ENCODE measurements at regions not wholly inside any gene's neighbourhood (a gene's known extent, or its start where the extent isn't known, plus 50 kb on each side); places are given as distances from the start of the nearest gene placed in this dataset.

DNA sequence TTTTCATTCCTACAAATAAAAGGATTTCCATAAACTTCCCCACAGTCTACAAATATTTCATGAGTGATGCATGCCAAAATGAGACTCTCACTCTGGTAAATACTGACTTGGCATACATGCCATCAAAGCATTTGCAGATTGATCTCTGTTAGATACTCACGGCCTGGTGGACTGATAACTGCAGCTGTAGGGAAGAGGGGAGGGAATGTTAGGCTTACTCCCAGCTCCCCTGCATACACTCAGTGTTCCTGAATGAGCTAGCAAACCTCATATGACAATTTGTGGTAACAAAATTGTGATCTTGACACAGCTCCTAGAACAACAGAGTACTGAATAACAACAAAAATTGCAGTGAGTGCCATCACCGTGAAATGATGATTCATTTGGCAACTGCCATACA lies 435.3 kb downstream of the NR2F1-AS1 start:
- 100% methylated on average over 2 of the region's 2 CpGs for WGBS
- H3K4me2 ChIP-seq (ENCODE audit: low read length, poor library complexity, severe bottlenecking) = no peak overlapping the region
- H3K4me1 ChIP-seq (ENCODE audit: control insufficient read depth, insufficient read depth, low read depth, low read length) = peaks cover 3% of the 10 kb centered on the region
- H3K4ac ChIP-seq (ENCODE audit: low read depth in 1 of 2, low read length in 2 of 2) = no peak overlapping the region
- H3K23ac ChIP-seq (ENCODE audit: low read length in 2 of 2) = no peak overlapping the region
- no peak overlapping the region for H3K27ac ChIP-seq (ENCODE audit: low read length, poor library complexity, severe bottlenecking)
- H3K4me3 ChIP-seq (ENCODE audit: insufficient read depth in 1 of 2, low read depth in 1 of 2, low read length in 2 of 2) = no peak overlapping the region
- H2AK5ac ChIP-seq (ENCODE audit: low read length, severe bottlenecking) = no peak overlapping the region
- H2BK15ac ChIP-seq (ENCODE audit: low read depth, poor library complexity, severe bottlenecking) = no peak overlapping the region
- no peak for DNase-seq
- H4K91ac ChIP-seq (ENCODE audit: low read length) = no peak overlapping the region
- H3K18ac ChIP-seq (ENCODE audit: low read depth in 1 of 2, low read length in 2 of 2) = no peak overlapping the region
- H2AFZ ChIP-seq (ENCODE audit: low read depth, low read length) = no peak overlapping the region
- no peak overlapping the region for H3K9ac ChIP-seq (ENCODE audit: low read length)
- H2BK12ac ChIP-seq (ENCODE audit: low read length in 2 of 2) = no peak overlapping the region
- no peak overlapping the region for H3K14ac ChIP-seq (ENCODE audit: low read length in 2 of 2)
- no peaks in the 10 kb centered on the region for H3K27me3 ChIP-seq (ENCODE audit: control insufficient read depth in 1 of 2, insufficient read depth in 1 of 2, low read length in 2 of 2)
- no peak overlapping the region for H2BK5ac ChIP-seq (ENCODE audit: low read depth, low read length, poor library complexity, severe bottlenecking)
- H4K8ac ChIP-seq (ENCODE audit: low read length) = no peak overlapping the region
- H3K36me3 ChIP-seq (ENCODE audit: control insufficient read depth in 1 of 2, insufficient read depth in 2 of 2, low read depth in 1 of 2, low read length in 2 of 2) = no peaks in the 10 kb centered on the region
- H2BK120ac ChIP-seq (ENCODE audit: low read depth, low read length) = no peak overlapping the region
- H3K79me1 ChIP-seq (replicated peaks; ENCODE audit: low read length, poor library complexity, severe bottlenecking) = no peaks in the 10 kb centered on the region
- no peaks in the 10 kb centered on the region for H3K9me3 ChIP-seq (ENCODE audit: control insufficient read depth, low read length)

DNA sequence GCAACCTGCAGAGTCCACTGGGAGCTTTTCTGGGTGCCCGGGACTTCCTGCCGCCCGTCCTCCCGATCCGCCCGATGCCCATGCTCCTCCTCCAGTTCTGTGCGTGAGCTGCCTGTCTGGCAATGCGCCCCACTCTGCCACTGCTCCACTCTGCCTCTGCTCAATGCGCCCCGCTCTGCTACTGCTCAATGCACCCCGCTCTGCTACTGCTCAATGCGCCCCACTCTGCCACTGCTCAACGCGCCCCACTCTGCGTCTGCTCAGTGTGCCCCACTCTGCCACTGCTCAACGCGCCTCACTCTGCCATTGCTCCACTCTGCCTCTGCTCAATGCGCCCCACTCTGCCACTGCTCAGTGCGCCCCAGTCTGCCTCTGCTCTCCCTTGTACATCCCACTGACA lies 436.0 kb downstream of the NR2F1-AS1 start:
- WGBS = 99% methylated on average over 19 of the region's 19 CpGs
- Histone ChIP-seq H2BK120ac (ENCODE audit: low read depth, low read length) (no peak overlapping the region), H4K8ac (ENCODE audit: low read length) (no peak overlapping the region), H3K4me1 (ENCODE audit: control insufficient read depth, insufficient read depth, low read depth, low read length) (no peaks in the 10 kb centered on the region), H3K4ac (ENCODE audit: low read depth in 1 of 2, low read length in 2 of 2) (no peak overlapping the region), H3K9me3 (ENCODE audit: control insufficient read depth, low read length) (no peaks in the 10 kb centered on the region), H2AK5ac (ENCODE audit: low read length, severe bottlenecking) (no peak overlapping the region), H2BK15ac (ENCODE audit: low read depth, poor library complexity, severe bottlenecking) (peak overlapping the region; percentile 26), H3K27ac (ENCODE audit: low read length, poor library complexity, severe bottlenecking) (no peak overlapping the region), H4K91ac (ENCODE audit: low read length) (peak overlapping the region; percentile 5), H3K18ac (ENCODE audit: low read depth in 1 of 2, low read length in 2 of 2) (peak overlapping the region in 1 of 2 experiments; percentile 70), H3K79me1 (replicated peaks; ENCODE audit: low read length, poor library complexity, severe bottlenecking) (no peaks in the 10 kb centered on the region), H3K36me3 (ENCODE audit: control insufficient read depth in 1 of 2, insufficient read depth in 2 of 2, low read depth in 1 of 2, low read length in 2 of 2) (no peaks in the 10 kb centered on the region), H3K23ac (ENCODE audit: low read length in 2 of 2) (no peak overlapping the region), H2AFZ (ENCODE audit: low read depth, low read length) (no peak overlapping the region), H3K4me3 (ENCODE audit: insufficient read depth in 1 of 2, low read depth in 1 of 2, low read length in 2 of 2) (no peak overlapping the region), H3K27me3 (ENCODE audit: control insufficient read depth in 1 of 2, insufficient read depth in 1 of 2, low read length in 2 of 2) (no peaks in the 10 kb centered on the region), H2BK12ac (ENCODE audit: low read length in 2 of 2) (peak overlapping the region in 1 of 2 experiments; percentile 83), H3K4me2 (ENCODE audit: low read length, poor library complexity, severe bottlenecking) (no peak overlapping the region), H3K9ac (ENCODE audit: low read length) (no peak overlapping the region), H3K14ac (ENCODE audit: low read length in 2 of 2) (peak overlapping the region in 1 of 2 experiments; percentile 4), H2BK5ac (ENCODE audit: low read depth, low read length, poor library complexity, severe bottlenecking) (no peak overlapping the region)
- DNase-seq = no peak

DNA sequence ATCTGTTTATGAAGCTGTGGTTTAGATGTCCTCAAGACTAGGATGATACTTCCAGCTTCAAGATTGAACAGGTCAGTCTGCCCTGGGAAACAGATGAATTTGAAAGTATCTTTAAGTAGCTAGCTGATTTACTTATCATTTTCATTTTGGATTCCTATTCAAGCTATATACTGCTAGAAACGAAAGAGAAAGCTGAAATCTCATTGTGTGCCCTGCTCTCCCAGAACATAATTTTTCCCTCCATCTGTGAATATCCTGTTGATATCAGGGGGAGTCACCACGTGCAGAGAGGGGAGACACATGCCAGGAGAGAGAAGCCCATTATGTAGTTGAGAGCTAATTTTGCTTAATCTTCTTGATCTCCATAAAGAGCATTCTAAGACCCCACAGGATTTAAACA lies 439.1 kb downstream of the NR2F1-AS1 start:
- H3K4me1 ChIP-seq (ENCODE audit: control insufficient read depth, insufficient read depth, low read depth, low read length) = no peaks in the 10 kb centered on the region
- H2AFZ ChIP-seq (ENCODE audit: low read depth, low read length) = no peak overlapping the region

DNA sequence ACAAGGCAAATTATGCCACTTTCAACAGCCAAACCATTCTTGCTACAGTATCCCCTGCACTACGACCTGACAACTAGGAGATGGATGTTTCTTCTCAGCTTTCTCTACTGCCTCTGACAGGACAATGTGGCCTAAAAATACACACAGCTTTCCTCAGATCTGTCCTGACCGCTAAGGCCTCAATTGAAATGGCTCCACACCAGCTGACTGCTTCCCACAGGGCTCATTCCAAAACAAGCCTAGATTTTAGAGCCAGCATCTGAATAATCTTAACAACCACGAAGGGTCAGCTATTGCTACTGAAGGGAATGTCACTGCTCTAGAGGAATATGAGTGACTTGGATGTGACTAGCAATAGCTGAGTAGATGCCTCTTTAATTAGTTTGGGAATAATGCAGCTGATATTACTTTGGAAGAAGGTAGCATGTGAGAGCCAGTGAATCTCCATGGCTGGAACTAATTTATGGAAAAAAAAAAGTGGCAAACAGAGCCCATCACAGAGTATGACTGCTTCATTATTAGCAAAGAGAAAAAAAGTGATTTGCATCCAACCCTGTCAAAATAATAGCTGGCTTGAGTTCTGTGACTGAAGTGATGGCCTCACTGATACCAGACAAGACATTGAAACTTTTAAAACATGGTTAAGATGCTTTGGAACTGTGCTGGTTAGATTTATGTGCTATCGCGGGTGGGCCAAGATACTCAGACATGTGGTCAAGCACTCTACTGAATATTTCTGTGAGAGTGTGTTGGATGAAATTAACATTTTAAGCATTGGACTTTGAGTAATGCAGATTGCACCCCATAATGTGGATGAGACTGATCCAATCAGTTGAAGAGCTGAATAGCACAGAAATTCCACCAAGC lies 450.2 kb downstream of the NR2F1-AS1 start:
- Histone ChIP-seq H2AK5ac (ENCODE audit: low read length, severe bottlenecking) (no peak overlapping the region), H3K18ac (ENCODE audit: low read depth in 1 of 2, low read length in 2 of 2) (peak overlapping the region in 1 of 2 experiments; percentile 57), H3K79me1 (replicated peaks; ENCODE audit: low read length, poor library complexity, severe bottlenecking) (no peaks in the 10 kb centered on the region), H3K27ac (ENCODE audit: low read length, poor library complexity, severe bottlenecking) (no peak overlapping the region), H3K9ac (ENCODE audit: low read length) (no peak overlapping the region), H3K4me2 (ENCODE audit: low read length, poor library complexity, severe bottlenecking) (no peak overlapping the region), H3K9me3 (ENCODE audit: control insufficient read depth, low read length) (no peaks in the 10 kb centered on the region), H3K4ac (ENCODE audit: low read depth in 1 of 2, low read length in 2 of 2) (no peak overlapping the region), H3K36me3 (ENCODE audit: control insufficient read depth in 1 of 2, insufficient read depth in 2 of 2, low read depth in 1 of 2, low read length in 2 of 2) (no peaks in the 10 kb centered on the region), H4K8ac (ENCODE audit: low read length) (no peak overlapping the region), H3K14ac (ENCODE audit: low read length in 2 of 2) (no peak overlapping the region), H4K91ac (ENCODE audit: low read length) (no peak overlapping the region), H3K4me1 (ENCODE audit: control insufficient read depth, insufficient read depth, low read depth, low read length) (no peaks in the 10 kb centered on the region), H3K27me3 (ENCODE audit: control insufficient read depth in 1 of 2, insufficient read depth in 1 of 2, low read length in 2 of 2) (no peaks in the 10 kb centered on the region), H2BK15ac (ENCODE audit: low read depth, poor library complexity, severe bottlenecking) (no peak overlapping the region), H2BK5ac (ENCODE audit: low read depth, low read length, poor library complexity, severe bottlenecking) (no peak overlapping the region), H2BK12ac (ENCODE audit: low read length in 2 of 2) (peak overlapping the region in 1 of 2 experiments; percentile 85), H2BK120ac (ENCODE audit: low read depth, low read length) (no peak overlapping the region), H2AFZ (ENCODE audit: low read depth, low read length) (no peak overlapping the region), H3K4me3 (ENCODE audit: insufficient read depth in 1 of 2, low read depth in 1 of 2, low read length in 2 of 2) (no peak overlapping the region), H3K23ac (ENCODE audit: low read length in 2 of 2) (no peak overlapping the region)
- WGBS = 63% methylated on average over 5 of the region's 5 CpGs
- peak; percentile 55 for DNase-seq

More for the DNA sequence above, 439.1 kb downstream of the NR2F1-AS1 start:
- Histone ChIP-seq H3K4me2 (ENCODE audit: low read length, poor library complexity, severe bottlenecking) (no peak overlapping the region), H2AK5ac (ENCODE audit: low read length, severe bottlenecking) (no peak overlapping the region), H3K4ac (ENCODE audit: low read depth in 1 of 2, low read length in 2 of 2) (no peak overlapping the region), H4K8ac (ENCODE audit: low read length) (no peak overlapping the region), H3K36me3 (ENCODE audit: control insufficient read depth in 1 of 2, insufficient read depth in 2 of 2, low read depth in 1 of 2, low read length in 2 of 2) (no peaks in the 10 kb centered on the region), H3K18ac (ENCODE audit: low read depth in 1 of 2, low read length in 2 of 2) (no peak overlapping the region), H3K9ac (ENCODE audit: low read length) (no peak overlapping the region), H3K23ac (ENCODE audit: low read length in 2 of 2) (no peak overlapping the region), H3K4me3 (ENCODE audit: insufficient read depth in 1 of 2, low read depth in 1 of 2, low read length in 2 of 2) (no peak overlapping the region), H2BK15ac (ENCODE audit: low read depth, poor library complexity, severe bottlenecking) (no peak overlapping the region), H3K27ac (ENCODE audit: low read length, poor library complexity, severe bottlenecking) (no peak overlapping the region), H3K9me3 (ENCODE audit: control insufficient read depth, low read length) (no peaks in the 10 kb centered on the region), H3K27me3 (ENCODE audit: control insufficient read depth in 1 of 2, insufficient read depth in 1 of 2, low read length in 2 of 2) (no peaks in the 10 kb centered on the region), H3K79me1 (replicated peaks; ENCODE audit: low read length, poor library complexity, severe bottlenecking) (no peaks in the 10 kb centered on the region), H2BK120ac (ENCODE audit: low read depth, low read length) (no peak overlapping the region), H2BK12ac (ENCODE audit: low read length in 2 of 2) (no peak overlapping the region), H2BK5ac (ENCODE audit: low read depth, low read length, poor library complexity, severe bottlenecking) (no peak overlapping the region), H3K14ac (ENCODE audit: low read length in 2 of 2) (no peak overlapping the region), H4K91ac (ENCODE audit: low read length) (no peak overlapping the region)
- no CpG with 5 or more reads among the region's 2 CpGs for WGBS
- DNase-seq = peak; percentile 50
